Kidney (tissue), 13 donors: ENCODE measurements at regions not wholly inside any gene's neighbourhood (a gene's known extent, or its start where the extent isn't known, plus 50 kb on each side); places are given as distances from the start of the nearest gene placed in this dataset.

Source experiments
- DNase-seq, 5 donors: peaks; one replicate each; pipeline ENCODE4 v3.0.0-alpha.2; 2013 to 2020
- FAIRE-seq: peaks from 2 replicates; lab custom pipeline; 2012; peaks lifted over from hg19 to GRCh38; lab: Jason Lieb, UNC
- H3K27ac ChIP-seq, 2 donors: one replicate each; pipeline ENCODE4 v1.7.0; 2013; ENCODE audit warnings: low read depth in 2 of 2, low read length in 2 of 2, inconsistent platforms in 1 of 2
- H3K27me3 ChIP-seq: one replicate; pipeline ENCODE4 v1.7.1; 2013; ENCODE audit warnings: low read length, inconsistent platforms; ENCODE audit not compliant: control insufficient read depth, insufficient read depth
- H3K36me3 ChIP-seq, 3 donors: one replicate each; pipeline versions ENCODE4 v1.7.0 to v1.7.1; 2013; ENCODE audit warnings: low read length in 3 of 3, control low read depth in 1 of 3, inconsistent platforms in 1 of 3; ENCODE audit not compliant: insufficient read depth in 3 of 3, control insufficient read depth in 2 of 3
- H3K4me1 ChIP-seq, 3 donors: one replicate each; pipeline versions ENCODE4 v1.7.0 to v1.7.1; 2013; ENCODE audit warnings: low read length in 3 of 3, inconsistent platforms in 1 of 3, low read depth in 1 of 3; ENCODE audit not compliant: control insufficient read depth in 2 of 3, insufficient read depth in 2 of 3
- H3K4me3 ChIP-seq, 3 donors: one replicate each; pipeline versions ENCODE4 v1.7.0 to v1.8.1; 2013; ENCODE audit warnings: low read length in 3 of 3, control low read depth in 1 of 3, inconsistent platforms in 1 of 3
- H3K9ac ChIP-seq, 3 donors: one replicate each; pipeline versions ENCODE4 v1.7.0 to v1.7.1; 2013; ENCODE audit warnings: low read length in 3 of 3, control low read depth in 1 of 3, inconsistent platforms in 1 of 3
- H3K9me3 ChIP-seq, 3 donors: one replicate each; pipeline versions ENCODE4 v1.7.0 to v1.7.1; 2013; ENCODE audit warnings: low read length in 3 of 3, control low read depth in 1 of 3, inconsistent platforms in 1 of 3; ENCODE audit not compliant: control insufficient read depth in 2 of 3, insufficient read depth in 1 of 3
- intact Hi-C: fragments of 100-400 bp; cut with DNase I; formaldehyde crosslinking; loops from one replicate; pipeline ENCODE4 v1.11.1; 2022
- TF ChIP-seq, protein P1 (sequence below): IDR thresholded peaks from 3 replicates; pipeline ENCODE4 v1.5.1; 2012; ENCODE audit warnings: mild to moderate bottlenecking, moderate library complexity, borderline replicate concordance; ENCODE audit not compliant: insufficient read depth; ENCODE audit errors: extremely low read depth
- donor health status: control.
- donor health status: control.
- donor health status: control.
- donor health status: control.
- donor health status: control.
- donor health status: DM: yes; HTN: yes; CAD: no.
- donor health status: Normal renal cell carcinoma (clear cell type).

GRCh38 chr2:16330571-16330970, 335.1 kb downstream of the CYRIA start:
- DNase-seq (peak in 4 of 5 donors; percentile 86 to 93 (median 86)), FAIRE-seq (no peak)
- TF ChIP-seq, protein P1, sequence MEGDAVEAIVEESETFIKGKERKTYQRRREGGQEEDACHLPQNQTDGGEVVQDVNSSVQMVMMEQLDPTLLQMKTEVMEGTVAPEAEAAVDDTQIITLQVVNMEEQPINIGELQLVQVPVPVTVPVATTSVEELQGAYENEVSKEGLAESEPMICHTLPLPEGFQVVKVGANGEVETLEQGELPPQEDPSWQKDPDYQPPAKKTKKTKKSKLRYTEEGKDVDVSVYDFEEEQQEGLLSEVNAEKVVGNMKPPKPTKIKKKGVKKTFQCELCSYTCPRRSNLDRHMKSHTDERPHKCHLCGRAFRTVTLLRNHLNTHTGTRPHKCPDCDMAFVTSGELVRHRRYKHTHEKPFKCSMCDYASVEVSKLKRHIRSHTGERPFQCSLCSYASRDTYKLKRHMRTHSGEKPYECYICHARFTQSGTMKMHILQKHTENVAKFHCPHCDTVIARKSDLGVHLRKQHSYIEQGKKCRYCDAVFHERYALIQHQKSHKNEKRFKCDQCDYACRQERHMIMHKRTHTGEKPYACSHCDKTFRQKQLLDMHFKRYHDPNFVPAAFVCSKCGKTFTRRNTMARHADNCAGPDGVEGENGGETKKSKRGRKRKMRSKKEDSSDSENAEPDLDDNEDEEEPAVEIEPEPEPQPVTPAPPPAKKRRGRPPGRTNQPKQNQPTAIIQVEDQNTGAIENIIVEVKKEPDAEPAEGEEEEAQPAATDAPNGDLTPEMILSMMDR: no peak
- H3K27ac ChIP-seq: no peak overlapping the region
- no peak overlapping the region for H3K4me3 ChIP-seq
- intact Hi-C loops: no loop called here
- H3K36me3 ChIP-seq: no peaks in the 10 kb centered on the region
- no peaks in the 10 kb centered on the region for H3K27me3 ChIP-seq
- no peaks in the 10 kb centered on the region for H3K9me3 ChIP-seq
- no peaks in the 10 kb centered on the region for H3K4me1 ChIP-seq
- no peak overlapping the region for H3K9ac ChIP-seq

DNA sequence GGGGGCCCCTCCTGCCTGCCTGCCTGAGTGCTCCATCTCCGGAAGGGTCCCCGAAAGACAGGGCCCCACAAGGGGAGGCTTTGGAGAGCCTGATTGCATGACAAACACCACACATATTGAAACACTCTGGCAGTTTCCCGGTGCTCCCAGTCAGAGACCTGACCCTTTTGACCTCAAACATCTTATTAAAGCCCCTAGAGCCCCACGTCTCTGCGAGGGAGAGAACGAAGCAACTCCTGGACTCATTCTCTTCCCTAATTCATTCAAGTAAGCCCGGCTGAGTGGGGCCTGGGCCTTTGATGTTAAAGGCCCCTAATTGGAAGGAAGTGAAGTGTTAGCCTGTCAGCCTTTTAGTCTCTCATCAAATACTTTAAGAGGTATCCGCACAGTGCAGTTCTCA, 335.6 kb downstream of the CYRIA start:
- Histone ChIP-seq H3K36me3 (no peaks in the 10 kb centered on the region), H3K9ac (no peak overlapping the region), H3K27ac (no peak overlapping the region), H3K4me1 (no peaks in the 10 kb centered on the region), H3K9me3 (no peaks in the 10 kb centered on the region), H3K27me3 (no peaks in the 10 kb centered on the region), H3K4me3 (no peak overlapping the region)
- TF ChIP-seq, protein P1: no peak
- intact Hi-C loops: no loop called here
- DNase-seq (peak in 4 of 5 donors; percentile 55 to 79 (median 66)), FAIRE-seq (no peak)

- TF ChIP-seq, protein P1: no peak
- no peaks in the 10 kb centered on the region for H3K36me3 ChIP-seq
- FAIRE-seq: no peak
- H3K27me3 ChIP-seq: no peaks in the 10 kb centered on the region
- H3K4me3 ChIP-seq: no peak overlapping the region
- no peaks in the 10 kb centered on the region for H3K9me3 ChIP-seq
- no peak for DNase-seq
- intact Hi-C loops: no loop called here
- no peak overlapping the region for H3K27ac ChIP-seq
- H3K4me1 ChIP-seq: no peaks in the 10 kb centered on the region
- no peak overlapping the region for H3K9ac ChIP-seq
Measured at GRCh38 chr2:16329421-16329820, 336.2 kb downstream of the CYRIA start.
